Activated naive CD8-positive, alpha-beta T cell treated with anti-CD3 and anti-CD28 coated beads, Interleukin-2, amount 50 U/mL, for 24 hours (primary cell): ENCODE measurements at regions not wholly inside any gene's neighbourhood (a gene's known extent, or its start where the extent isn't known, plus 50 kb on each side); places are given as distances from the start of the nearest gene placed in this dataset.
"Not testable (repeated sequence)": the region's sequence is repeated elsewhere in the genome, so short reads cannot be mapped to it uniquely, and the experiment has no call there.

ENCODE experiments used
- ATAC-seq: fragments of 150-1000 bp; cut with Tn5 transposase; one replicate; pipeline ENCODE4 v1.10.0; 2021
- DNase-seq: peaks from one replicate; pipeline ENCODE4 v3.0.0; 2021
- H3K27ac Mint-ChIP-seq: one replicate; pipeline ENCODE4 v1.8.0; 2021; ENCODE audit warnings: mild to moderate bottlenecking, mixed read lengths
- H3K27me3 Mint-ChIP-seq: one replicate; pipeline ENCODE4 v1.8.0; 2021; ENCODE audit warnings: mixed read lengths
- H3K36me3 Mint-ChIP-seq: one replicate; pipeline ENCODE4 v1.8.0; 2021; ENCODE audit warnings: low read depth, mixed read lengths
- H3K4me1 Mint-ChIP-seq: one replicate; pipeline ENCODE4 v1.8.0; 2021; ENCODE audit warnings: mixed read lengths
- H3K4me3 Mint-ChIP-seq: one replicate; pipeline ENCODE4 v1.8.0; 2021; ENCODE audit warnings: mild to moderate bottlenecking, moderate library complexity, mixed read lengths
- H3K9me3 Mint-ChIP-seq: one replicate; pipeline ENCODE4 v1.8.0; 2021; ENCODE audit warnings: mixed read lengths

DNA sequence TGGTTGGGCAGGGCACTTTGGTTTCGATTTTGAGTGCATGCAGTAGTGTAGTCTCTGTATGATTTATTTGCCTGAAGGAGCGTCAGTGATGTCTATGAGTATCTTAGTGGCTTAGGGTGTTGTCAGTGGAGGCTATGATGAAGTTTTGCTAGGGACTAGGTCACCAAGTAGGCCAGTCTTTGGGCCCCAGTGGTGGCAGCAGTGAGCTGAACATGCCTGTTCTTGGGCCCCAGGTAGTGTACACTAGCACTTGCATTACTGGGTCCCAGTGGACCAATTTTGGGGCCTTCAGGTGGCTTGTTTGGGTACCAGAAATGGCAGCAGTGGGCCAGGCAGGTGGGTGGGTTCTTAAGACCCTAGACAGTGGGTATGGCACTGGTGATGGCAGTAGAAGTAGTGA is 598.7 kb upstream of the SPRY2 start:
- no peak for DNase-seq
- ATAC-seq = no peak
- Mint-ChIP-seq H3K4me1 (no peaks in the 10 kb centered on the region), H3K27ac (no peak overlapping the region), H3K36me3 (no peaks in the 10 kb centered on the region), H3K27me3 (no peaks in the 10 kb centered on the region), H3K9me3 (peaks cover 16% of the 10 kb centered on the region), H3K4me3 (no peak overlapping the region)

- no peak for DNase-seq
- H3K36me3 Mint-ChIP-seq = no peaks in the 10 kb centered on the region
- no peak for ATAC-seq
- H3K27me3 Mint-ChIP-seq = no peaks in the 10 kb centered on the region
- no peak overlapping the region for H3K4me3 Mint-ChIP-seq
- no peak overlapping the region for H3K27ac Mint-ChIP-seq
- peaks cover 10% of the 10 kb centered on the region for H3K9me3 Mint-ChIP-seq
- no peaks in the 10 kb centered on the region for H3K4me1 Mint-ChIP-seq
Measured at GRCh38 chr13:80931766-80932165, 590.8 kb upstream of the SPRY2 start.

DNA sequence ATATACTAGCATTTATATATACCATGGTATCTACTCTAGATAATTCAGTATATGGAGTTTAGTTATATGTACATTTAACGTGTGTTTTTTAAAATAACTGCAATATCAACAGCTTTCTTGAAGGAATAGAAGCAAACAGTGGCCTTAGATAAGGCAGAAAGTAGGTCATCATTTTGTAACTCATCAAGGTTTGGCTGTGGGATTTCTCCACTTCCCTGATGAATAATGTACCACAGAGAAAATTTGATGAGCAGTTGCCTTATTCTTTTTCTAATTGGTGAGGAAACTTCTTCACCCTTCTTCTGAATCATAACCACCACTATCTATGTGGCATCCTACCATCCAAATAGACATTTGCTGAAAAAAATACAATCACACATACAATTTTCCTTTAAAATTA is 590.2 kb upstream of the SPRY2 start:
- Mint-ChIP-seq H3K4me1 (no peaks in the 10 kb centered on the region), H3K9me3 (peaks cover 10% of the 10 kb centered on the region), H3K4me3 (no peak overlapping the region), H3K27ac (no peak overlapping the region), H3K27me3 (no peaks in the 10 kb centered on the region), H3K36me3 (no peaks in the 10 kb centered on the region)
- DNase-seq = no peak
- ATAC-seq = no peak

DNA sequence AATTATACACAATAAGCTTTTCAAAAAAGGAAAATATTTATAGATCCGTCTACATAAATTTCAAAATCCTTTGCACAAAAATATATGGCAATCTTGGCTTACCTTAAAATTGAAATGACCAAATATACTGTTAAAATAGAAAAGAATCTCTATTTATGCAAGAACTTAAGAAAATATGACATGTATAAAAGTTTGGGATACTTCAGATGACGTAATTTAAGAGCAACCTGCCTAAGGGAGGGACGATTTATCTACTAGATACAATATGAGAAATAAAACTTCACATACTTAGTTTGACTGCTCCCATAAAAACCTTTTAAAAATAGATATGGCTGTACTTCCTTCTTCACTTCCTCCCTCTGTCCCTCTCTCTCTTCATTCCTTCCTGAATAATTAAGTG is 587.3 kb upstream of the SPRY2 start:
- no peaks in the 10 kb centered on the region for H3K4me1 Mint-ChIP-seq
- no peaks in the 10 kb centered on the region for H3K27me3 Mint-ChIP-seq
- ATAC-seq (no peak), DNase-seq (no peak)
- H3K9me3 Mint-ChIP-seq = peaks cover 3% of the 10 kb centered on the region
- no peak overlapping the region for H3K4me3 Mint-ChIP-seq
- H3K36me3 Mint-ChIP-seq = no peaks in the 10 kb centered on the region
- H3K27ac Mint-ChIP-seq = no peak overlapping the region

DNA sequence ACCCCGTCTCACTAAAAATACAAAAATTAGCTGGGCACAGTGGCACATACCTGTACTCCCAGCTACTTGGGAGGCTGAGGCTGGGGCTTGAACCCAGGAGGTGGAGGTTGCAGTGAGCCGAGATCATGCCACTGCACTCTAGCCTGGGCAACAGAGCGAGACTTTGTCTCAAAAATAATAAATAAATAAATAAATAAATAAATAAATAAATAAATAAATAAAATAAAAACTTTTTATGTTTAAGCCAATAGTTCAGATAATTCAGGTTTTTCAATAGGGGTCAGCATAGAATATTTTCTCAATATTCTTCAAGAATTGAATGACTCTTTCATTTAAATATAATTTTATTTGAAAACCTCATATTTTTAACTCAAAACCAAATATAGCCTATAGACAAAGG is 585.1 kb upstream of the SPRY2 start:
- not testable (repeated sequence) for H3K4me1 Mint-ChIP-seq, H3K27ac Mint-ChIP-seq, DNase-seq, H3K4me3 Mint-ChIP-seq, H3K36me3 Mint-ChIP-seq, H3K9me3 Mint-ChIP-seq, H3K27me3 Mint-ChIP-seq, ATAC-seq

DNA sequence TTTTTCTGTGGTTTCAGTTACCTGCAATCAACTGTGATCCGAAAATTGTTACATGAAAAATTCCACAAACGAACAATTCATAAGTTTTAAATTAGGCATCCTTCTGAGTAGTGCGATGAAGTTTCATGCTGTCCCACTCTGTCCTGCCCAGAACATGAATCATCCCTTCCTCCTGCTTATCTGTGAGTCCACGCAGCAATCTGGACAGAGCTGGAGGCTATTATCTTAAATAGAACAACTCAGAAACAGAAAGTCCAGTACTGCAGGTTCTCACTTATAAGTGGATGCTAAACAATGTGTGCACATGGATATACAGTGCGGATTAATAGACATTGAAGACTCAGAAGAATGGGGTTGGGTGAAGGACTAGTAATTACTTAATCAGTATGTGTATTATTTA is 583.7 kb upstream of the SPRY2 start:
- Mint-ChIP-seq H3K27ac (no peak overlapping the region), H3K4me3 (no peak overlapping the region), H3K4me1 (no peaks in the 10 kb centered on the region), H3K9me3 (no peaks in the 10 kb centered on the region), H3K27me3 (no peaks in the 10 kb centered on the region), H3K36me3 (no peaks in the 10 kb centered on the region)
- DNase-seq = no peak
- ATAC-seq = no peak

- ATAC-seq (no peak), DNase-seq (no peak)
- no peak overlapping the region for H3K27ac Mint-ChIP-seq
- no peaks in the 10 kb centered on the region for H3K4me1 Mint-ChIP-seq
- H3K9me3 Mint-ChIP-seq = no peaks in the 10 kb centered on the region
- no peaks in the 10 kb centered on the region for H3K27me3 Mint-ChIP-seq
- H3K4me3 Mint-ChIP-seq = no peak overlapping the region
- H3K36me3 Mint-ChIP-seq = no peaks in the 10 kb centered on the region
Measured at GRCh38 chr13:80923907-80924306, 583.0 kb upstream of the SPRY2 start.

DNA sequence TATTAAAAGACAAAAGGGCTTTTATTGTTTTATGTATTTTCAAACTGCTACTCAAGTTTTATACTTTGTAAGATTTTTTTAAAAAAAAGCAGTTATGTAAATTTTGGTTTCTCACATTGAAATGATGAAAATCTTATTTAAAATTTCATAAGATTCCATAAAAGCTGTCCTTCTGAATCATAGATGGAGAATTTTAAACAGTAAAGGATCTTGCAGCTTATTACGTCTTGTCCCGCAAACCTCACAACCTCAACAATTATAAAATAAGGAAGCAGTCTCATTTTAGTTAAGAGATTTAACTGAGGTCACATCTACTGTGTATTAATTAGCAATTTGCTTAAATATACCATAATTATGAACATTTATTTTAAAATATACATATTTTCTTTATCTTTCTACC is 581.0 kb upstream of the SPRY2 start:
- no peak overlapping the region for H3K4me3 Mint-ChIP-seq
- no peak overlapping the region for H3K27ac Mint-ChIP-seq
- DNase-seq (no peak), ATAC-seq (no peak)
- H3K9me3 Mint-ChIP-seq = no peaks in the 10 kb centered on the region
- H3K27me3 Mint-ChIP-seq = no peaks in the 10 kb centered on the region
- H3K36me3 Mint-ChIP-seq = no peaks in the 10 kb centered on the region
- no peaks in the 10 kb centered on the region for H3K4me1 Mint-ChIP-seq

DNA sequence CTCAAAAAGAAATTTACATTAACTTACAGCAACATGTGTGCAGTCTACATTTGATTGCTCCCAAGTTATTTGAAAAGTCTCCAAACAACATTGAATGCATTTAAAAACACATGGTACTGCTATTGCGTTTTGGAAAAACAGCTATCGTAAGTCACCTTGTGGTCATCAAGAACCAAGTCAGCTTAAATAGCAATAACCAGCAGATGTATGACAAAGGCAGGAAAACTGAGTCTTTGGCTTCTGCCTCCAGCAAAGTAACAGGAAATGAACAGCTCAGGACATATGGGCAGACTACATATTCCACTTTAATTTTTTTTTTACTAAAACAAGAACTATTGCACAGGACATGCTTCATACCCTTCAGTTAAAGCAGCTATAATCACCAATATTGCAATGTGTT is 580.6 kb upstream of the SPRY2 start:
- ATAC-seq (no peak), DNase-seq (no peak)
- Mint-ChIP-seq H3K9me3 (no peaks in the 10 kb centered on the region), H3K4me1 (no peaks in the 10 kb centered on the region), H3K27me3 (no peaks in the 10 kb centered on the region), H3K27ac (no peak overlapping the region), H3K4me3 (no peak overlapping the region), H3K36me3 (no peaks in the 10 kb centered on the region)

- no peaks in the 10 kb centered on the region for H3K27me3 Mint-ChIP-seq
- no peak overlapping the region for H3K27ac Mint-ChIP-seq
- H3K4me1 Mint-ChIP-seq = no peaks in the 10 kb centered on the region
- no peaks in the 10 kb centered on the region for H3K36me3 Mint-ChIP-seq
- peaks cover 4% of the 10 kb centered on the region for H3K9me3 Mint-ChIP-seq
- no peak for DNase-seq
- ATAC-seq = no peak
- no peak overlapping the region for H3K4me3 Mint-ChIP-seq
Measured at GRCh38 chr13:80906860-80907259, 565.9 kb upstream of the SPRY2 start.

DNA sequence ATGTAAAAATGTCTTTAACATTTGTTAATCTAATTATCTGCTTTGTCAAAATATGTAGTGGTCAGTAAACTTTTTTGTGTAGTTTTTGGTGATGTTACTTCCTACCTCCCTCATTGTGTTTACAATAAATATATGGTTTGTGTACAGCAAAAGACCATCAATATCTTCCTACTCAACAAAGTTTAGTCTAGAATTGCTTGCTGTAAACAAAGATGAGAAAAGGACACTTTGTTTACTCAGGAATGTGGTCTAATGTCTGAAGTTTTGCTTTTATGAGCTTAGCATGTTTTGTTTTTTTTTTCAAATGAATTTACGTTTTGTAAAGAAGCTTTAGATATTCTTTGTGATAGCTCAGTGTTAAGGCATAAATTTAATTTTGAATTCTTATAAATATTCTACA is 563.5 kb upstream of the SPRY2 start:
- Mint-ChIP-seq H3K36me3 (no peaks in the 10 kb centered on the region), H3K4me1 (no peaks in the 10 kb centered on the region), H3K4me3 (no peak overlapping the region), H3K9me3 (no peaks in the 10 kb centered on the region), H3K27ac (no peak overlapping the region), H3K27me3 (no peaks in the 10 kb centered on the region)
- ATAC-seq (no peak), DNase-seq (no peak)

DNA sequence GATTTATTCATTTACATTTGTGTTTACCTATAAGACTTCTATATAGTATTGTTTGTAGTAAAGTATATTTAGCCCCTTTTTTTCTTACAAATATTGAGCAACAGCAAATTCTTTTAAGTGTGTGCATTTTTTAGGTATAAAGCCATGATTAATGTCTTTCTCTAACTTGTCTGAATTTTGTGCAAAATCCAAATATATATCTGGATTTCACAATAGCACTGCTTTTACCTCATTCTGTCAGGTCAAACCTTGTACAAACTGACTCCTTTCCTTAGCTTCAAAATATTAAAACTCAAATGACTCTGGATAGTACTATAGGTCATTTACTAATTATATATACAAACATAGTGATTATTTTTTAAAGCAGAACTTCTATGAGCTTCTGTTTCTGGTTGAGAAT is 563.0 kb upstream of the SPRY2 start:
- no peaks in the 10 kb centered on the region for H3K27me3 Mint-ChIP-seq
- no peaks in the 10 kb centered on the region for H3K36me3 Mint-ChIP-seq
- ATAC-seq = no peak
- H3K27ac Mint-ChIP-seq = no peak overlapping the region
- no peak for DNase-seq
- H3K4me3 Mint-ChIP-seq = no peak overlapping the region
- no peaks in the 10 kb centered on the region for H3K9me3 Mint-ChIP-seq
- H3K4me1 Mint-ChIP-seq = no peaks in the 10 kb centered on the region

DNA sequence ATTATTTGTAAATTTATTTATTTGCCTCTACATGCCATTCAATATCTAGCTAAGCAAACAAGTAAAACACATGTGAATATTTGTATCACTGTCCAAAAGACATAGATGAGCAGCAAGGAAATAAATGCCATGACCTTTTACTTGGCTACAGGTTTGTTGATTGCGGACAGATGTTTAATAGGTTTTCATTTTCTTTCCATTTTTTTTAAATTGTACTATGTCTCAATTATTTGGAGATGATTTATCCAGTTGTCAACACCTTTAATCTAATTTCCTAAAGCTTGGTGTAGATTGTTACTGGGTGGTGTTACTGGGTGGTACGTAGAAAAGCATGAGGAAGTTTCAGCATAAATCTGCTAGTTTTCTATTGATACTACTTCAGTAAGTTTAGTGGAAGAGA is 560.6 kb upstream of the SPRY2 start:
- H3K9me3 Mint-ChIP-seq = no peaks in the 10 kb centered on the region
- H3K4me1 Mint-ChIP-seq = no peaks in the 10 kb centered on the region
- no peak overlapping the region for H3K27ac Mint-ChIP-seq
- H3K36me3 Mint-ChIP-seq = no peaks in the 10 kb centered on the region
- DNase-seq = no peak
- no peak overlapping the region for H3K4me3 Mint-ChIP-seq
- no peaks in the 10 kb centered on the region for H3K27me3 Mint-ChIP-seq
- ATAC-seq = no peak

GRCh38 chr13:80901111-80901510 is 560.2 kb upstream of the SPRY2 start:
- ATAC-seq (no peak), DNase-seq (no peak)
- Mint-ChIP-seq H3K36me3 (no peaks in the 10 kb centered on the region), H3K27me3 (no peaks in the 10 kb centered on the region), H3K4me1 (no peaks in the 10 kb centered on the region), H3K4me3 (no peak overlapping the region), H3K9me3 (no peaks in the 10 kb centered on the region), H3K27ac (no peak overlapping the region)

DNA sequence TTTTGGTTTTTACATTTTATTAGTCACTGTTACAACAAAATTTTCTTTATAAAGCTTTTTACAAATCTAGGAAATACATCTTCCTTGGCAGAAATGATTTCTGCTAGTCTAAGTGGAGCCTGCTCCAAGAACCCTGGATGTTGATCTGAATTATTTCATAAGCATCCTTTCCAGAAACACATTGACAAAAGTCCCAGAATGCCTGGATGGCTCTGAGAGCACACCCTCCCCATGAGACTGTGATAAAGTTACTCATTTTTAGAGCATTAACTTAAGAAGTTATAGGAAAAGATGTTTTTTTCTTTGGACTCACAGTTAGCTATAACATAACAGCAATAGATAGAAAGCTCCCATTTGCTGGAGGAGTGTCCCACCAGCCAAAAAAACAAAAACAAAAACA is 559.6 kb upstream of the SPRY2 start:
- no peaks in the 10 kb centered on the region for H3K9me3 Mint-ChIP-seq
- DNase-seq (no peak), ATAC-seq (no peak)
- no peak overlapping the region for H3K4me3 Mint-ChIP-seq
- H3K36me3 Mint-ChIP-seq = no peaks in the 10 kb centered on the region
- no peaks in the 10 kb centered on the region for H3K27me3 Mint-ChIP-seq
- no peak overlapping the region for H3K27ac Mint-ChIP-seq
- no peaks in the 10 kb centered on the region for H3K4me1 Mint-ChIP-seq

DNA sequence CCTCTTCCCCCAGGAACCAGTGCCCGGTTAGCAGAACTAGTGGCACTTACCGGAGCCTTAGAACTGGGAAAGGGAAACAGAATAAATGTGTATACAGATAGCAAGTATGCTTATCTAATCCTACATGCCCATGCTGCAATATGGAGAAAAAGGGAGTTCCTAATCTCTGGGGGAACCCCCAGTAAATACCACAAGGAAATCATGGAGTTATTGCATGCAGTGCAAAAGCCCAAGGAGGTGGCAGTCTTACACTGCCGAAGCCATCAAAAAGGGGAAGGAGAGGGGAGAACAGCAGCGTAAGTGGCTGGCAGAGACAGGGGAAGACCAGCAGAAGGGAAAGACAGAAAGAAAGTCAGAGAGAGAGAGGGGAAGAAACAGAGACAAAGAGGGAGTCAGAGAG is 556.7 kb upstream of the SPRY2 start:
- not testable (repeated sequence) for H3K4me1 Mint-ChIP-seq, DNase-seq, H3K36me3 Mint-ChIP-seq, ATAC-seq, H3K27ac Mint-ChIP-seq, H3K27me3 Mint-ChIP-seq, H3K4me3 Mint-ChIP-seq, H3K9me3 Mint-ChIP-seq
